K562 (cell line): ENCODE measurements at regions not wholly inside any gene's neighbourhood (a gene's known extent, or its start where the extent isn't known, plus 50 kb on each side); places are given as distances from the start of the nearest gene placed in this dataset.

ENCODE experiments used
- ATAC-seq: fragments of 200-7000 bp; cut with Tn5 transposase; 3 replicates; pipeline ENCODE4 v1.9.1; 2020; ENCODE audit warnings: moderate library complexity
- BruUV-seq: library from RNA; stranded (reverse); fragments of 400-500 nt; replicated peaks from 2 replicates; lab custom pipeline; 2021; lab: Mats Ljungman, UMichigan
- CTCF ChIA-PET: fragments of 300-600 bp; formaldehyde crosslinking; extraction: SDS; loops from one replicate; lab custom pipeline; 2021; ENCODE audit warnings: low intra/inter-chr PET ratio; lab: Yijun Ruan, JAX
- POLR2A ChIA-PET: fragments of 300-600, 350-650 bp; sonication (Branson Sonifier 250); formaldehyde crosslinking; extraction: SDS; loops from one replicate; lab custom pipeline; 2021; ENCODE audit warnings: antibody characterized with exemption, inconsistent platforms; lab: Yijun Ruan, JAX
- DNase-seq, 4 experiments: peaks; one replicate each; pipeline versions ENCODE4 v3.0.0 to v3.0.0-alpha.2; 2011 to 2018; ENCODE audit warnings: low spot score in 3 of 4, mixed read lengths in 3 of 4; ENCODE audit errors: extremely low read depth in 1 of 4
- FAIRE-seq: peaks from 2 replicates; lab custom pipeline; 2011; peaks lifted over from hg19 to GRCh38; lab: Jason Lieb, UNC
- H2AFZ ChIP-seq: 2 replicates; pipeline ENCODE4 v1.6.0; 2011; ENCODE audit warnings: low read depth, low read length, control low read depth, inconsistent platforms
- H3K27ac ChIP-seq: fragments of 200-600 bp; 3 replicates; pipeline ENCODE4 v1.8.0; 2011; ENCODE audit warnings: low read depth, mild to moderate bottlenecking, control low read depth, inconsistent platforms, low read length, moderate library complexity, mixed read lengths; ENCODE audit errors: extremely low read depth
- H3K27me3 ChIP-seq, 2 experiments: fragments of 300-600 bp in 1 of 2; 2 replicates in 1 of 2; 3 replicates in 1 of 2; pipeline versions ENCODE4 v1.6.0 to v1.8.0; 2011; ENCODE audit warnings: inconsistent platforms in 2 of 2, low read length in 2 of 2, mild to moderate bottlenecking in 1 of 2, mixed read lengths in 1 of 2, moderate library complexity in 1 of 2; ENCODE audit not compliant: control insufficient read depth in 2 of 2, insufficient read depth in 2 of 2
- H3K36me3 ChIP-seq: fragments of 300-600 bp; 3 replicates; pipeline ENCODE4 v1.8.0; 2011; ENCODE audit warnings: mild to moderate bottlenecking, low read length, inconsistent platforms; ENCODE audit not compliant: control insufficient read depth, insufficient read depth
- H3K4me1 ChIP-seq, 2 experiments: fragments of 200-600 bp in 1 of 2; replicated peaks in 1 of 2; 2 replicates in 1 of 2; 3 replicates in 1 of 2; pipeline versions ENCODE4 v1.5.1 to v1.8.0; 2011; ENCODE audit warnings: inconsistent platforms in 2 of 2, low read length in 2 of 2, mild to moderate bottlenecking in 1 of 2, mixed read lengths in 1 of 2, moderate library complexity in 1 of 2; ENCODE audit not compliant: control insufficient read depth in 2 of 2, insufficient read depth in 2 of 2
- H3K4me2 ChIP-seq: 2 replicates; pipeline ENCODE4 v1.6.1; 2011; ENCODE audit warnings: low read length, control low read depth, inconsistent platforms, mixed read lengths; ENCODE audit not compliant: insufficient read depth
- H3K4me3 ChIP-seq: fragments of 200-600 bp; sonication (generic), shearing (Covaris generic); 2 replicates; pipeline ENCODE4 v1.5.1; 2016; ENCODE audit warnings: control low read depth, inconsistent platforms
- H3K79me2 ChIP-seq: fragments of 200-600 bp; 3 replicates; pipeline ENCODE4 v1.8.0; 2011; ENCODE audit warnings: low read length, inconsistent platforms; ENCODE audit not compliant: control insufficient read depth, insufficient read depth
- H3K9ac ChIP-seq, 2 experiments: 2 replicates each; pipeline versions ENCODE4 v1.6.0 to v1.6.1; 2011; ENCODE audit warnings: low read depth in 2 of 2, low read length in 2 of 2, control low read depth in 1 of 2, inconsistent platforms in 1 of 2, mild to moderate bottlenecking in 1 of 2, mixed read lengths in 1 of 2; ENCODE audit not compliant: insufficient read depth in 1 of 2
- H3K9me1 ChIP-seq: one replicate; pipeline ENCODE4 v1.6.0; 2011; ENCODE audit warnings: inconsistent platforms, mild to moderate bottlenecking, low read length, moderate library complexity; ENCODE audit not compliant: control insufficient read depth, insufficient read depth
- H3K9me3 ChIP-seq: replicated peaks from 2 replicates; pipeline ENCODE4 v1.5.1; 2011; ENCODE audit warnings: low read depth, low read length, inconsistent platforms; ENCODE audit not compliant: control insufficient read depth, insufficient read depth
- H4K20me1 ChIP-seq: replicated peaks from 2 replicates; pipeline ENCODE4 v1.6.1; 2011; ENCODE audit warnings: low read length, inconsistent platforms, mixed read lengths; ENCODE audit not compliant: control insufficient read depth, insufficient read depth
- BACH1 ChIP-seq: fragments of 200-800 bp; sonication (Bioruptor generic); IDR thresholded peaks from 2 replicates; pipeline ENCODE4 v1.6.1; 2016; ENCODE audit warnings: missing genetic modification characterization, missing compliant biosample characterization
- CCAR2 ChIP-seq: fragments of 200-400 bp; formaldehyde crosslinking; IDR thresholded peaks from 2 replicates; pipeline ENCODE4 v1.6.1; 2017; ENCODE audit warnings: mild to moderate bottlenecking, low read depth, low read length
- CLOCK ChIP-seq: fragments of 250-450 bp; sonication (Bioruptor Pico); IDR thresholded peaks from 2 replicates; pipeline ENCODE4 v1.4.0; 2020; ENCODE audit warnings: mild to moderate bottlenecking, moderate library complexity, borderline replicate concordance
- CREB1 ChIP-seq, 2 experiments: sonication (generic) in 1 of 2; formaldehyde crosslinking in 1 of 2; IDR thresholded peaks; 2 replicates each; pipeline versions ENCODE4 v1.6.1 to v1.8.0; 2012 to 2022; ENCODE audit warnings: inconsistent platforms in 1 of 2, mild to moderate bottlenecking in 1 of 2, missing genetic modification reagents in 1 of 2, moderate library complexity in 1 of 2
- HNRNPLL ChIP-seq: fragments of 200-400 bp; formaldehyde crosslinking; IDR thresholded peaks from 2 replicates; pipeline ENCODE4 v1.6.1; 2017; ENCODE audit warnings: low read length, low read depth, mild to moderate bottlenecking; ENCODE audit not compliant: poor library complexity, severe bottlenecking
- MNT ChIP-seq, 2 experiments: fragments of 450-650 bp; conservative IDR thresholded peaks; 2 replicates each; pipeline ENCODE4 v1.6.1; 2017; ENCODE audit warnings: mild to moderate bottlenecking in 2 of 2, moderate library complexity in 2 of 2
- MYNN ChIP-seq, 2 experiments: sonication (generic); formaldehyde crosslinking in 1 of 2; IDR thresholded peaks; 2 replicates each; pipeline versions ENCODE4 v1.5.0 to v1.6.1; 2016 to 2020; ENCODE audit warnings: antibody characterized with exemption in 1 of 2, missing genetic modification reagents in 1 of 2
- RB1 ChIP-seq: fragments of 450-650 bp; IDR thresholded peaks from 2 replicates; pipeline ENCODE4 v1.6.1; 2017; ENCODE audit warnings: low read depth, mild to moderate bottlenecking
- SIN3B ChIP-seq: fragments of 450-650 bp; IDR thresholded peaks from 2 replicates; pipeline ENCODE4 v1.6.1; 2017; ENCODE audit warnings: low read depth, mild to moderate bottlenecking, moderate library complexity
- ZNF444 ChIP-seq: fragments of 250-450 bp; sonication (Bioruptor Pico); IDR thresholded peaks from 2 replicates; pipeline ENCODE4 v1.4.0; 2020; ENCODE audit warnings: mild to moderate bottlenecking, moderate library complexity
- WGBS: fragments of 100-300 bp; shearing (Covaris generic); methylation state at CpG from one replicate; pipeline ENCODE4 v1.1.6; 2016; ENCODE audit warnings: low coverage, mixed read lengths; ENCODE audit not compliant: insufficient coverage; ENCODE audit errors: missing lambda C conversion rate; 5-methylcytosine and 5-hydroxymethylcytosine counted together
- in situ Hi-C: fragments of 300-500 bp; cut with MboI; formaldehyde crosslinking; loops from 4 replicates; pipeline ENCODE4 v1.15.0; 2018; ENCODE audit warnings: inconsistent platforms, mixed read lengths
- intact Hi-C: fragments of 100-400 bp; cut with micrococcal nuclease; formaldehyde crosslinking; loops from 2 replicates; pipeline ENCODE4 v1.14.2; 2022
- TF ChIP-seq, protein P1 (sequence below), 2 experiments: IDR thresholded peaks in 1 of 2; conservative IDR thresholded peaks in 1 of 2; 2 replicates each; pipeline ENCODE4 v1.6.1; 2016; ENCODE audit warnings: low read depth in 2 of 2, mild to moderate bottlenecking in 1 of 2, missing compliant biosample characterization in 1 of 2, missing genetic modification characterization in 1 of 2, moderate library complexity in 1 of 2

- TF ChIP-seq MNT (conservative IDR thresholded peaks at IDR 0.05) = no peak
- no peak for TF ChIP-seq SIN3B
- no peak for TF ChIP-seq CLOCK (CRISPR knock-in tag)
These were observed 56.3 kb upstream of the SLC25A33 start (continued) for GRCh38 chr1:9482816-9483572.

DNA sequence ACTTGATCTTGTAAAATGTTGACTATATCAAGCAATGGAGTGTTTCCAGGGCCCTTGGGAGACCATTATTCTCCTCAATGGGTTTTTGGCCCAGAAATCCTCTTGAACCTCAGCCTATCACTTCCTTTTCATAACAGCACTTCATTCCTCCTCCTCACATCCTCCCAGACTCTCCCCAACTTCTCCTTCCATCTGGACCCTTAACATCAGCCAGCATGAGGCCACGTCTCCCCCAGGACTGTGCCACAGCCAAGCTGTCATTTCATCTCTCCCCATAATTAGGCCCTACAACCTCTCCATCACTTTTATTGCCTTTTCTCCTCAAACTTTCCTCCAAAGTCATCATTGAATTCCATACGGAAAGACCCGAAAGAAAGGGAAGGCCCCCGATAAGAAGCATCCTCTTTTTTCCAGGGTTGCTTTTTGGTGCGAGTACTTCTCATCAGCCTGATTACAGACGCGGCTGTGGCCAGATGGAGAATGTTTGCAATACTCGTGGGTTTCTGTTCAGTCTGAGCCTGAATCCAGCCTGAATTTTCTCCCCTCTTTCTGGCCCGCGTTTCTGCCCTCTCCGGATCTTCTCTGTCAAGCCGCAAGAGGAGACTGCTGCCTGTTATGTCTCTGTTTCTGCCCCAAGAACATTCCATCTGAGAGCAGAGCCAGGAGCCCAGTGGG lies 52.7 kb upstream of the SLC25A33 start:
- FAIRE-seq = no peak
- TF ChIP-seq ZNF444 (CRISPR knock-in tag) (no peak), CREB1 (IDR thresholded peaks at IDR 0.05) (no peak), CREB1 (CRISPR knock-in tag; IDR thresholded peaks at IDR 0.05) (no peak), MYNN (IDR thresholded peaks at IDR 0.05) (no peak), MYNN (CRISPR knock-in tag; IDR thresholded peaks at IDR 0.05) (no peak), HNRNPLL (no peak), BACH1 (tag) (no peak), RB1 (no peak), CCAR2 (no peak)
- TF ChIP-seq, protein P1, sequence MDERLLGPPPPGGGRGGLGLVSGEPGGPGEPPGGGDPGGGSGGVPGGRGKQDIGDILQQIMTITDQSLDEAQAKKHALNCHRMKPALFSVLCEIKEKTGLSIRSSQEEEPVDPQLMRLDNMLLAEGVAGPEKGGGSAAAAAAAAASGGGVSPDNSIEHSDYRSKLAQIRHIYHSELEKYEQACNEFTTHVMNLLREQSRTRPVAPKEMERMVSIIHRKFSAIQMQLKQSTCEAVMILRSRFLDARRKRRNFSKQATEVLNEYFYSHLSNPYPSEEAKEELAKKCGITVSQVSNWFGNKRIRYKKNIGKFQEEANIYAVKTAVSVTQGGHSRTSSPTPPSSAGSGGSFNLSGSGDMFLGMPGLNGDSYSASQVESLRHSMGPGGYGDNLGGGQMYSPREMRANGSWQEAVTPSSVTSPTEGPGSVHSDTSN (CRISPR knock-in tag; IDR thresholded peaks at IDR 0.05; ENCODE audit: low read depth) = no peak
- TF ChIP-seq, protein P1 (tag; conservative IDR thresholded peaks at IDR 0.05; ENCODE audit: low read depth) = no peak

More for the DNA sequence above, 52.7 kb upstream of the SLC25A33 start:
- DNase-seq = no peak
- H3K9me3 ChIP-seq = no peaks in the 10 kb centered on the region
- intact Hi-C loops = no loop called here
- no peak overlapping the region for H2AFZ ChIP-seq
- in situ Hi-C loops = no loop called here
- no peaks in the 10 kb centered on the region for H3K4me1 ChIP-seq
- POLR2A ChIA-PET = no interaction called here
- H3K79me2 ChIP-seq = no peaks in the 10 kb centered on the region
- CTCF ChIA-PET = no interaction called here
- H3K9ac ChIP-seq = no peak overlapping the region
- H3K4me3 ChIP-seq = no peak overlapping the region
- no peaks in the 10 kb centered on the region for H3K36me3 ChIP-seq
- H3K27me3 ChIP-seq = peaks cover 37 to 70% of the 10 kb centered on the region in 2 experiments; a peak in 4 of 5 replicates
- BruUV-seq = no TSS peak
- peaks cover 15% of the 10 kb centered on the region; the same call in 1 of the 2 replicates for H4K20me1 ChIP-seq
- H3K4me2 ChIP-seq = no peak overlapping the region
- H3K9me1 ChIP-seq = no peaks in the 10 kb centered on the region
- ATAC-seq = no peak
- WGBS = under 1% methylated on average over 12 of the region's 12 CpGs
- H3K27ac ChIP-seq = no peak overlapping the region
